Thyroid gland (tissue), 4 donors: ENCODE measurements at regions not wholly inside any gene's neighbourhood (a gene's known extent, or its start where the extent isn't known, plus 50 kb on each side); places are given as distances from the start of the nearest gene placed in this dataset.

ENCODE experiments used
- POLR2A ChIP-seq, 2 donors: fragments of 450-650 bp; IDR thresholded peaks; one replicate each; pipeline ENCODE4 v1.6.1; 2017; ENCODE audit warnings: antibody characterized with exemption in 2 of 2, mild to moderate bottlenecking in 2 of 2, moderate library complexity in 1 of 2
- TF ChIP-seq, protein P1 (sequence below), 6 experiments: fragments of 200-600 bp in 3 of 6; fragments of 450-650 bp in 3 of 6; sonication (generic) in 3 of 6; IDR thresholded peaks; one replicate each; pipeline ENCODE4 v1.5.1; 2016 to 2019; ENCODE audit warnings: antibody characterized with exemption in 6 of 6, mild to moderate bottlenecking in 2 of 6, inconsistent platforms in 1 of 6, moderate library complexity in 1 of 6

DNA sequence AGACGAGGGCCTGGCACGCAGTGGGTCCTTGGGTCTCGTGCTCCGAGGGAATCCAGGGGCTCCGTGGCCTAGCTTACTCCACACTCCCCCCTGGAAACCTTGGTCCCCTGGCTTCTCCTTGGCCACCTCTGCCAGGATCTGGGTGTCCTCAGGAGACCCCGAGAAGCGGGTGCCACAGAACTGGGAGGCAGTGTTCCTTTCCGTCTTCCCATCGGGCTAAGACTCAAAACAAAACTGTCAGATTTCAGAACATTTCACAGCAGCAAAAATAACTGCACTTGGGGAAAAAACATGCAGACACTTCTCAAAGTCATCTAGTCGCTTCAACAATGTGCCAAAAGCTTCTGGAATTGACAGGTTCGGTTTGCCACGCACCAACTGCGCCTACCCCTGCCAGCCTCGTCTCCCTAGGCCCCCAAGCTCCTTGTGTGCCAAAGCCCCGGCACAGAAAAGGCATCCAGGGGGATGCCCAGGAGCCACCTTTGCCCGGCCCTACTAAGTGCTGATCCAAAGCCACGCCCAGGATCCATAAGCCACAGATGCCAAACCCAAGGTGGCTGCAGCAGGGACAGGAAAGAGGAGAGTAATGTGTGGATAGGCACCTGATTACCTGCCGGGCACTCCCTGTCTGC lies 58.4 kb upstream of the DIO3 start:
- TF ChIP-seq, protein P1, sequence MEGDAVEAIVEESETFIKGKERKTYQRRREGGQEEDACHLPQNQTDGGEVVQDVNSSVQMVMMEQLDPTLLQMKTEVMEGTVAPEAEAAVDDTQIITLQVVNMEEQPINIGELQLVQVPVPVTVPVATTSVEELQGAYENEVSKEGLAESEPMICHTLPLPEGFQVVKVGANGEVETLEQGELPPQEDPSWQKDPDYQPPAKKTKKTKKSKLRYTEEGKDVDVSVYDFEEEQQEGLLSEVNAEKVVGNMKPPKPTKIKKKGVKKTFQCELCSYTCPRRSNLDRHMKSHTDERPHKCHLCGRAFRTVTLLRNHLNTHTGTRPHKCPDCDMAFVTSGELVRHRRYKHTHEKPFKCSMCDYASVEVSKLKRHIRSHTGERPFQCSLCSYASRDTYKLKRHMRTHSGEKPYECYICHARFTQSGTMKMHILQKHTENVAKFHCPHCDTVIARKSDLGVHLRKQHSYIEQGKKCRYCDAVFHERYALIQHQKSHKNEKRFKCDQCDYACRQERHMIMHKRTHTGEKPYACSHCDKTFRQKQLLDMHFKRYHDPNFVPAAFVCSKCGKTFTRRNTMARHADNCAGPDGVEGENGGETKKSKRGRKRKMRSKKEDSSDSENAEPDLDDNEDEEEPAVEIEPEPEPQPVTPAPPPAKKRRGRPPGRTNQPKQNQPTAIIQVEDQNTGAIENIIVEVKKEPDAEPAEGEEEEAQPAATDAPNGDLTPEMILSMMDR (IDR thresholded peaks at IDR 0.05), result no peak
- no peak for TF ChIP-seq POLR2A (IDR thresholded peaks at IDR 0.05)
